Erythroblast (primary cell): ENCODE measurements at regions not wholly inside any gene's neighbourhood (a gene's known extent, or its start where the extent isn't known, plus 50 kb on each side); places are given as distances from the start of the nearest gene placed in this dataset.

Experiments used
- DNase-seq, 2 experiments: peaks; one replicate each; lab custom pipeline; 2025; lab: John Stamatoyannopoulos, UW
- GATA1 ChIP-seq: IDR thresholded peaks from 2 replicates; pipeline ENCODE4 v1.6.1; 2011; ENCODE audit warnings: low read depth, mild to moderate bottlenecking, control low read depth, low read length, moderate library complexity
- POLR2A ChIP-seq: IDR thresholded peaks from 2 replicates; pipeline ENCODE4 v1.6.1; 2011; ENCODE audit warnings: mild to moderate bottlenecking, low read length

- DNase-seq: no peak
- no peak for TF ChIP-seq GATA1
- no peak for TF ChIP-seq POLR2A
These were observed 246.5 kb upstream of the SPRED2 start for GRCh38 chr2:65678779-65679391.

GRCh38 chr2:65675350-65675749 lies 243.0 kb upstream of the SPRED2 start:
- TF ChIP-seq POLR2A (no peak), GATA1 (no peak)
- no peak for DNase-seq

GRCh38 chr2:65671670-65672242 lies 239.4 kb upstream of the SPRED2 start:
- DNase-seq: no peak
- TF ChIP-seq GATA1: no peak
- TF ChIP-seq POLR2A: no peak

- peak in 1 of 2 experiments; percentile 3 for DNase-seq
- TF ChIP-seq POLR2A (no peak), GATA1 (no peak)
These were observed 237.2 kb upstream of the SPRED2 start for GRCh38 chr2:65669574-65669973.

- DNase-seq: no peak
- no peak for TF ChIP-seq GATA1
- no peak for TF ChIP-seq POLR2A
These were observed 236.3 kb upstream of the SPRED2 start for GRCh38 chr2:65668744-65669143.

DNA sequence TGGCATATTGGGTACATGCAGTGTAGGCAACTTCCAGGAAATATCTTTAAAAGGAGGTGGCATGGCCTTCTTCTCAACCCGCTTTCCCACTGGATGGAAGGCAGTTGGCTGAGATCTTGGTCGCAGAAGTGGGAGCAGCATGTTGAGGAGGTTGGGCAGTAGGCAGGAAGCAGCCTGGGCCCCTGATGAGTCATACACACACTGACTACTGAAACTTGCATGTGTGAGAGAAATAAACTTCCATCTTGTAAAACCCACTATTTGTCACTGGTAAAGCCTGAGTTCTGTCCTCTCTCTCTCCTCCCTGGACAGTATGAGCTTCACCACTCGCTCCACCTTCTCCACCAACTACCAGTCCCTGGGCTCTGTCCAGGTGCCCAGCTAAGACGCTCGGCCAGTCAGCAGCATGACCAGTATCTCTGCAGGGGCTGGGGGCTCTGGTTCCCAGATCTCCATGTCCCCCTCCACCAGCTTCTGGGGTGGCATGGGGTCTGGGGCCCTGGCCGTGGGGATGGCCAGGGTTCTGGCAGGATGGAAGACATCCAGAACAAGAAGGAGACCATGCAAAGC lies 233.8 kb upstream of the SPRED2 start:
- TF ChIP-seq POLR2A (no peak), GATA1 (no peak)
- DNase-seq: no peak

DNA sequence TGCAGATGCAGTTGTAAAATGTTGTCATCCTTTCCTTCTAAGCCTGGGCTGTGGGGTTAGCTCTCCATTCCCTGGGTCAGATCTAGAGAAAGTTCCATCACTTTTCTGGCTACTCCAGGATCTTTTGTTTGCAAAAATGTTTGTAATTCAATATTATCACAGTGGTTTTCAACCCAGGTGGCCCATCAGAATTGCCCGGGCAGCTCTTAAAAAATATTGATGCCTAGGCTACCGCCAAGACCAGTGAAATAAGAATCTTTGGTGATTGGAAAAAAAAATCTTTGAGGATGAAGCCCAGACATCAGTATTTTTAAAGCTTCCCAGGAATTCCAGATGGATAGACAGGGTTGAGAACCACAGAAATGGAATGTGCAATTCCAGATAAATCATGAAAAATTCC lies 232.5 kb upstream of the SPRED2 start:
- DNase-seq: no peak
- no peak for TF ChIP-seq POLR2A
- no peak for TF ChIP-seq GATA1

- no peak for DNase-seq
- no peak for TF ChIP-seq GATA1
- TF ChIP-seq POLR2A: no peak
These were observed 231.5 kb upstream of the SPRED2 start for GRCh38 chr2:65663831-65664407.

- no peak for DNase-seq
These were observed 230.4 kb upstream of the SPRED2 start for GRCh38 chr2:65662654-65663432.

GRCh38 chr2:65661980-65662653 lies 229.7 kb upstream of the SPRED2 start:
- TF ChIP-seq GATA1 (no peak), POLR2A (no peak)
- DNase-seq: no peak

More at GRCh38 chr2:65662654-65663432, 230.4 kb upstream of the SPRED2 start:
- TF ChIP-seq POLR2A (no peak), GATA1 (no peak)

GRCh38 chr2:65660340-65660739 lies 227.9 kb upstream of the SPRED2 start:
- no peak for TF ChIP-seq POLR2A
- TF ChIP-seq GATA1: no peak
- no peak for DNase-seq

DNA sequence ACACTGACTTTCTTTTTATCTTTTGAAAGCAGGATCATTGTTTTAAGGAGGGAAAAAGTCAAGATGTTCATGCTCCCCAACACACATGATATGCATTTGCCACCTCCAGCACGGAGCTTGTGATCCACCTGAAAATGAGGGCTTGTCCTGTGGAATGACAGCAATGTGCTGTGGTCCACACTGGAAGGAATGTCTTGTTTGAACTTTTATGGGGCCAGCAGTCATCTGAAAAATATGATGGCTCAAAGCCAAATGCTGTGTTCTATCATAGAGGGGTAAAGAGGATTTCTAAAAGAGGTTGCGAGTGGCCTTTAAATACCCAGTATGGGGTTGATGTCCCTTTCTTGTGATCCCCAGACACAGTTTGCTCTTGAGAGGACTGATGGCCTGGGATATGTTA lies 226.5 kb upstream of the SPRED2 start:
- TF ChIP-seq POLR2A (no peak), GATA1 (no peak)
- DNase-seq: no peak

DNA sequence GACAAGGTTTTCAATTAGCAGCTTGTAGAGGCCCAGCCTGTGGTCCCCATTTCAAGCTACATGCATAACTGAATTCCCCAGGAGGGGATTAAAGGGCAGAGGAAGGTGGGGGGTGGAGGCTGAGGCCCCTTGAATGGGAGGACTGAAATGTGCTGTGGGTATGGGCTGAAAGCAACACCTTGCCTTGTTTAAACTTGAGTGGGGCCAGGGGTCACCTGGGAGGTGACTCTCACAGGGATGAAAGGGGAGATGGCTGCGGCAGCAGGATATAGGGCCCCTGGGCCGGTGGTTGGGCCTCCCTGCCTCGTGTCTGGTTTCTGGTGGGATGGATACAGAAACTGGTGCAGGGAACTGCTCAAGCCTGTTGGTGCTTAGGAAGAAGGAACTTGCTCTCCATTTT lies 225.9 kb upstream of the SPRED2 start:
- TF ChIP-seq POLR2A (no peak), GATA1 (no peak)
- no peak for DNase-seq
